HPDE6-E6E7 (cell line): ENCODE measurements at regions not wholly inside any gene's neighbourhood (a gene's known extent, or its start where the extent isn't known, plus 50 kb on each side); places are given as distances from the start of the nearest gene placed in this dataset.
"Not testable (repeated sequence)": the region's sequence is repeated elsewhere in the genome, so short reads cannot be mapped to it uniquely, and the experiment has no call there.

Experiments used
- DNase-seq: peaks from one replicate; pipeline ENCODE4 v3.0.0; 2011; ENCODE audit warnings: missing footprints; ENCODE audit errors: extremely low spot score

DNA sequence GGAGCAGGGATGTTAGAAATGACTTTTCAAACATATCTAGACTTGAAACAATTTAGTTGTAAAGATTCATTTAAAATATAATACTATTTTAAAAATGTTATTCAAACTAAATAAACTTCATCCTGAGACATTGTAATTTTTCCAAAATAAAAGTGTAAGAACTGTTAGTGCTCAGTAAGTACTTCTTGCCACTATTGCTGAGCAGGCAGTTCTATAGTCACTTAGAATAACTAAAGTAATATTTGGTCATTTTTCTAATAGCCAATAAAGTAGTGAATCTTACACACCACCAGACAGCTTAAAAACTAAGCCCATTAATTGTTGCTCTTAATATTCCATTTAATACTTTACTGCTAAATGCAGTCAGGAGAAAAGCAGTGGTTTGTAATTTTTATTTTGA lies 1120.0 kb upstream of the CDH10 start:
- no peak for DNase-seq

DNA sequence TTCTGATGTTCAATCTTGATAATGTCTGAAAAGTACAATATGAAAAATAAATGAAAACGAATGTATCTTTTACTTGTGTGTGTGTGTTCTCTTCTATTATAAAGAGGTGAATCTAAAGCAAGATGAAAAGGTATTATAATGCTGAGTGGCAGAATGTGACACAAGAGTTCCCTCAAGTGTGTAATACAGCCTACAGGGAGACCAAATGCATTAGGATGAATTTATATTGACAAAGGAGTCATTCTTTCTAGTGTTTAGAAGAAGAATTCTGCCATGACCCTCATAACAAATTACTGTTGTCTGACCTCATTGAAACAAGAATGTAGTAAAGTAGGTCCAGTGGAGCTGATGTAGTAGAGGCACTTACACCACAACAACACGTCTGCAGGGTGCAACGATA lies 1119.0 kb upstream of the CDH10 start:
- no peak for DNase-seq

- no peak for DNase-seq
Observed at GRCh38 chr5:25754895-25755294, 1110.1 kb upstream of the CDH10 start.

- no peak for DNase-seq
Observed at GRCh38 chr5:25744908-25745307, 1100.1 kb upstream of the CDH10 start.

DNA sequence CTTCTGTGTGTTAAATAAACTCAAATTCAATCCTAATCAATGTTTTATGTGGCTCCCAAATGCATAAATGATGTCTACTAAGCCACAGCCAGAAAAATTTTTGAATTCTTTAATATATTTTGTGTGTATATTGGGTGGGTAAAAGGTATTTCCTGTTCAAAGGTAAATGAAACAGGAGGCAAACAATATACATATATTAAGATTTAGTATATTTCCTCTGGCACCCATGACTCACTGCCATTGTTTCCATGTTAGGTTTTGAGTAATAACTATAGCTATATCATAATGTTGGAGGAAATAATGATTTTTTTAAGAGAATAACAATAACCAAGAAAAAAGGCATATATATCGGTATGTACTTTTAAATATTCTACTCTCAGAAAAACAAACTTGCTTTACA lies 1071.9 kb upstream of the CDH10 start:
- DNase-seq: no peak

GRCh38 chr5:25713259-25713658 lies 1068.5 kb upstream of the CDH10 start:
- DNase-seq: peak; percentile 1

GRCh38 chr5:25707093-25707492 lies 1062.3 kb upstream of the CDH10 start:
- no peak for DNase-seq

DNA sequence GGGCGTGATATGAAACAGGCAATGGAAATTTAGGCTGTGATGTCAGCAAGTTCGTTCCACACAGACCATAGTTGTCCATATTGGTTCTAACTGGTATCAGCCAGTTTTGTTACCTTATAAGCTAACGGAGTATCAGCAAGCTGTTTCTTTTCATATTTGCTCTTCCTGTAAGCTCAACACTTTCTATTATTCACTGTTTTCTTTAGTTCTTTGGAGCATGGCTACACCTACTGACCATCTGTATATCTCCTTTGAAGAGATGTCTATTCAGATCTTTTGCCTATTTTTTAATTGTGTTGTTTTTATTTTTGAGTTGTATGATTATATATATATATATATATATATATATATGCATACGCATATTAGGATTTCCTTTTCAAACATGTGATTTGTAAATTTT lies 1057.2 kb upstream of the CDH10 start:
- DNase-seq: no peak

GRCh38 chr5:25694801-25695200 lies 1050.0 kb upstream of the CDH10 start:
- no peak for DNase-seq

- DNase-seq: no peak
Observed at GRCh38 chr5:25688156-25688555, 1043.4 kb upstream of the CDH10 start.

GRCh38 chr5:25669645-25670401 lies 1025.0 kb upstream of the CDH10 start:
- no peak for DNase-seq

DNA sequence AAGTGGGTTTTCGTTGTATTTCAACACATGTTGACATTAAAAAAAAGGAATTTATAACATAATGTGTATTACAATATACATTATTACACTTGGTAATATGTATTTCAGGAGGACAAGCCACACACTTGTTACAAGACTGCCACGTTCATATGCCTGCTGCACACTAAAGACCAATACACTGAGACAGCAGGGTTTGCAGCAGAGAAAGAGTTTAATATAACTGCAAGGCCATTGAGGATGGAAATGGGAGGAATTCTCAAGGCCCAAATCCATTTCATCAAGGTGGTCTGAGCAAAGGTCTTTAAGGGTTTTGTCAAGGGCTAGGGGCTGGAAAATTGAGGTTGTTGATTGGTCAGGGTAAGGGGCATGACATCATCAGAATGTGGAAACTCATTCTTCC lies 1017.8 kb upstream of the CDH10 start:
- DNase-seq: no peak

DNA sequence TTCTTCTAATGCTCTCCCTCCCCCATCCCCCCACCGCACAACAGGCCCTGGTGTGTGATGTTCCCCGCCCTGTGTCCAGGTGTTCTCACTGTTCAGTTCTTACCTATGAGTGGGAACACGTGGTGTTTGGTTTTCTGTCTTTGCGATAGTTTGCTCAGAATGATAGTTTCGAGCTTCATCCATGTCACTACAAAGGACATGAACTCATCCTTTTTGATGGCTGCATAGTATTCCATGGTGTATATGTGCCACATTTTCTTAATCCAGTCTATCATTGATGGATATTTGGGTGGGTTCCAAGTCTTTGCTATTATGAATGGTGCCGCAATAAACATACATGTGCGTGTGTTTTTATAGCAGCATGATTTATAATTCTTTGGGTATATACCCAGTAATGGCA lies 1005.5 kb upstream of the CDH10 start:
- not testable (repeated sequence) for DNase-seq

GRCh38 chr5:25649628-25650265 lies 1005.0 kb upstream of the CDH10 start:
- no peak for DNase-seq

DNA sequence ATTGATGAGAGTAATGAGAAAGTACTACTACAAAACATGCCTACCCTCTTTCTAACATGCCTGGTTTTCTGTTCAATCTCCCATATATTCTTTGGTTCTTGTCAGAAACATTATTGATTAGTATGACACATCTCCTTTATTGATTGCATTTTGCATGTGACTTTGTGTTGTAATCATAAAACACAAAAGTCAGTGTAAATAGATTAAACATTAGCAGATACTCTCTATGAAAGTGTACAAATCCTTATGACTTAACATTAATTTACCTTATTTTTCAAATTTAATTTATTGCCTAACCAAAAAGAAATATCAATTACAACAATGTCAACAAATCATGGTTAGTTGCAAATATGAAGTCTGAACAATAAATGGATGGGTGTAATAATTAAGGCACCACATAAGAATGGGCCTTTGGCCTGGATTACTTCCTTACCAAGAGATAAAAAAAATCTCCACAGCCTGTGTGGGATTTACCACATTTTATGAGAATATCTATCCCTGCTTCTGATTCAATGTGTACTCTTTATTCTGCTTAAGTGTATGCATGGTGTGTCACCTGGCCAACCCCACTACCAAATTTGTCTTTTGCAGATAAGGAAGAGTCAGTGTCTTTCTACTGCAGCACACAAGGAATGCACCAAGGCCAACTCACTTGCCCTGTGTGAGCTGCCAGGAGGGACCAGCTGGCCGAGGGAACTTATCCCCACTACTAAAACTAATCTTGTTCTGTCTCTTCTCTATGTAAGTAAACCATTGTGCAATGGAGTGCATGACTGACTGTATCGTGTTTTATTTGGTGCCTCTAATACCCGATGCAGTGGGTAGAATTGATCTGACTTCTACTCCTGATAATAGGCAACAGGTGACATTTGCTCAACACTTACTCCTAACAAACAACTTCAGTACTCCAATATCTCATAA lies 1001.9 kb upstream of the CDH10 start:
- DNase-seq: no peak

DNA sequence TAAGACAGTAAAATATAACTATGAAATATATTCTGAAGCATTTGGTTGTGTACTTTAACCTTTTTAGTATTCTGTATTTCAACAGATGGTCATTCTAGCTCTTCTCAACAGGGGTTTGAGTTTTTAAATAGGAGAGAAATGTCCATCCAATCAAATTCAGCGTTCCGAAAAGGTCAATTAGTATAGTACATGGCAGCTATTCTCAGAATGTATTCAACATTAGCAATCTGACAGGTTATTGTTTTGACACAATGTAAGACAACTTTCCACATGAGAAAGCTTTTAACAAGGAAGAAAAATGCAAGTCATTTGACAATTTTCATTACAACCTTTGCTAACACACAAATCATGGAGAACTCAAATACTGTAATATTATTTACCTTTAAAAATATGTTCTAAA lies 996.3 kb upstream of the CDH10 start:
- no peak for DNase-seq

GRCh38 chr5:25619273-25619672 lies 974.5 kb upstream of the CDH10 start:
- no peak for DNase-seq

GRCh38 chr5:25618821-25619220 lies 974.0 kb upstream of the CDH10 start:
- DNase-seq: no peak

GRCh38 chr5:25614466-25614865 lies 969.7 kb upstream of the CDH10 start:
- no peak for DNase-seq

- DNase-seq: no peak
Observed at GRCh38 chr5:25604681-25605080, 959.9 kb upstream of the CDH10 start.

DNA sequence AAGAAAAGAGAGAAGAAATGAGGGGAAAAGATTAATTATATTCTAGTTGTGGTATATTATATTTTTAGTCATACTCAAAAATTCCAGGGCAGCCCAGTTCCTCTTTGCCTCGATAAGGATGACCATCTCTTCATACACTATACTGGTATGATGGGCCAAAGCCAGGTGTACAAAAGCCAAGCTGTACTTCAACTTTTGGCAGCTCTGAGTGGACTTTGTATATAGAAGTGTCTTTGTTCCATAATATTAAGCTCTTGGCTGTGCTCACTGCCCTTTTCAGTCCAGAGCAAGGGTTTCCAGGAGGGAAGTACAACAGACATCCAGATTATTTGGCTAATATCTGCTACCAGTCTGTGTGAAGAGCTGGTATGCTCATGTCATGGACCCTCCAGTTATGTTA lies 934.3 kb upstream of the CDH10 start:
- DNase-seq: no peak

- no peak for DNase-seq
Observed at GRCh38 chr5:25573691-25574090, 928.9 kb upstream of the CDH10 start.
